Astrocyte of the cerebellum (primary cell): ENCODE measurements at regions not wholly inside any gene's neighbourhood (a gene's known extent, or its start where the extent isn't known, plus 50 kb on each side); places are given as distances from the start of the nearest gene placed in this dataset.
A peak's percentile ranks its signal among the peaks of the same experiment; 100 is the strongest.
"Not testable (repeated sequence)": the region's sequence is repeated elsewhere in the genome, so short reads cannot be mapped to it uniquely, and the experiment has no call there.

Experiments used
- DNase-seq: peaks from one replicate; pipeline ENCODE4 v3.0.0-alpha.2; 2011; ENCODE audit warnings: low read depth
- H3K4me3 ChIP-seq: 2 replicates; pipeline ENCODE4 v1.5.1; 2011; ENCODE audit warnings: mild to moderate bottlenecking, low read depth, low read length, moderate library complexity
- CTCF ChIP-seq: IDR thresholded peaks from 2 replicates; pipeline ENCODE4 v1.5.1; 2012; ENCODE audit warnings: low read length, low read depth, moderate library complexity, mild to moderate bottlenecking; ENCODE audit errors: missing control alignments
- in situ Hi-C: cut with HindIII; loops from 2 replicates; pipeline ENCODE4 v1.10.0; 2017; ENCODE audit warnings: low sequenced_read_pairs

- in situ Hi-C loops: no loop called here
- peak; percentile 58 for DNase-seq
- no peak for TF ChIP-seq CTCF
- H3K4me3 ChIP-seq: peak overlapping the region; percentile 26
Observed at GRCh38 chr9:129550199-129550839, 70.6 kb downstream of the C9orf50 start.

GRCh38 chr9:129549684-129550083 lies 71.2 kb downstream of the C9orf50 start:
- DNase-seq: no peak
- no peak for TF ChIP-seq CTCF
- in situ Hi-C loops: no loop called here
- H3K4me3 ChIP-seq: peak overlapping the region; percentile 26

- H3K4me3 ChIP-seq: no peak overlapping the region
- TF ChIP-seq CTCF: no peak
- in situ Hi-C loops: no loop called here
- DNase-seq: no peak
Observed at GRCh38 chr9:129549139-129549538, 71.8 kb downstream of the C9orf50 start.

- no peak overlapping the region for H3K4me3 ChIP-seq
- no peak for TF ChIP-seq CTCF
- in situ Hi-C loops: no loop called here
- DNase-seq: no peak
Observed at GRCh38 chr9:129548571-129549135, 72.2 kb downstream of the C9orf50 start.

- H3K4me3 ChIP-seq: no peak overlapping the region
- TF ChIP-seq CTCF: no peak
- in situ Hi-C loops: no loop called here
- DNase-seq: no peak
Observed at GRCh38 chr9:129547869-129548570, 72.9 kb downstream of the C9orf50 start.

DNA sequence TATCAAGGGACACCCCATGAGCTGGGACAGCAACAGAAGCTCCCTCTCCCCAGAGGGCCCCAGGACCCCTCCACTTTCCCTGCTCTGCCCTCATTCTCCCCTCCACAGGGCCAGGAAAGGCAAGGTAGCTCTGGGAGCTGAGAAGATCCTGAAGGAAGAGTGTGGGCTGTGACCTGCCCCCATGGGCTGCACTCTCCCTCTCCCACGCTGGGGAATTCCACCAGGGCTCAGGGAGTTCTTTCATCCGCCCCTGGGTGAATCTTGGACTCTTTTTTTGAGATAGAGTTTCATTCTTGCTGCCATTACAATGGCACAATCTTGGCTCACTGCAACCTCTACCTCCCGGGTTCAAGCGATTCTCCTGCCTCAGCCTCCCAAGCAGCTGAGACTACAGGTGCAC lies 73.8 kb downstream of the C9orf50 start:
- no peak for TF ChIP-seq CTCF
- no peak for DNase-seq
- in situ Hi-C loops: no loop called here
- H3K4me3 ChIP-seq: no peak overlapping the region

- DNase-seq, in situ Hi-C loops, H3K4me3 ChIP-seq: not testable (repeated sequence)
Observed at GRCh38 chr9:129545876-129546275, 75.0 kb downstream of the C9orf50 start.
